ENCODE measurements at regions not wholly inside any gene's neighbourhood (a gene's known extent, or its start where the extent isn't known, plus 50 kb on each side); places are given as distances from the start of the nearest gene placed in this dataset.
"Not testable (repeated sequence)": the region's sequence is repeated elsewhere in the genome, so short reads cannot be mapped to it uniquely, and the experiment has no call there.

DNA sequence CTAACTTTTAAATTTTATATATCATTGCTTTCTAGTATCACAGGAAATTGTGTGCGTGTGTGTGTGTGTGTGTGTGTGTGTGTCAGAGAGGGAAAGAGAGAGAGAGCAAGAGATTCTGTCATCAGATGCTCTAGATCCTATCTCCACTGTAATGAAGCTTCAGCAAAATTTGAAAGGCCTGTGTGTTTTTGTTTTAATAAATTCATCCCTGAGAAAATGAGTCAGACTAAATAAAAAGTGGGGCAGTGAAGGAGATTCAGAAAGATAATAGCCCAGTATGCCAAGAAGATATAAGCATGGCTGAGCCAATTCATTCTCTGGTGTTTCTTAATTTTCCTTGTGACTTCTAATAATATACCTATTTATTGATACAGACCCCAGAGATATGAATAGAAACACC lies 184.2 kb upstream of the TMEM196 start:
- peak; percentile 67 for DNase-seq (ENCODE audit: low read depth)

DNA sequence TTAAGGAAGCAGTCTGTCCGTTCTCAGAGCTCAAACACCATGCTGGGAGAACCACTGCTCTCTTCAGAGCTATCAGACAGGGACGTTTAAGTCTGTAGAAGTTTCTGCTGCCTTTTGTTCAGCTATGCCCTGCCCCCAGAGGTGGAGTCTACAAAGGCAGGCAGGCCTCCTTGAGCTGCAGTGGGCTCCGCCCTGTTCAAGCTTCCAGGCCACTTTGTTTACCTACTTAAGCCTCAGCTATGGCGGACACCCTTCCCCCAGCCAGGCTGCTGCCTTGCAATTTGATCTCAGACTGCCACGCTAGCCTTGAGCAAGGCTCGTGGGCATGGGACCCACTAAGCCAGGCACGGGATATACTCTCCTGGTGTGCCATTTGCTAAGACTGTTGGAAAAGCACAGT lies 180.7 kb upstream of the TMEM196 start:
- DNase-seq (ENCODE audit: low read depth), result not testable (repeated sequence)

DNA sequence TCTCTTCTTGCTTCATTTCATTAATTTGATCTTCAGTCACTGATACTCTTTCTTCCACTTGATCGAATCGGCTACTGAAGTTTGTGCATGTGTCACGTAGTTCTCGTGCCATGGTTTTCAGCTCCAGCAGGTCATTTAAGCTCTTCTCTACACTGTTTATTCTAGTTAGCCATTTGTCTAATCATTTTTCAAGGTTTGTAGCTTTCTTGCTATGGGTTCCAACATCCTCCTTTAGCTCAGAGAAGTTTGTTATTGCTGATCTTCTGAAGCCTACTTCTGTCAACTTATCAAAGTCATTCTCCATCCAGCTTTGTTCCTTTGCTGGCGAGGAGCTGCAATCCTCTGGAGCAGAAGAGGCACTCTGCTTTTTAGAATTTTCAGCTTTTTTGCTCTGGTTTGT lies 180.0 kb upstream of the TMEM196 start:
- DNase-seq (ENCODE audit: low read depth), result not testable (repeated sequence)

DNA sequence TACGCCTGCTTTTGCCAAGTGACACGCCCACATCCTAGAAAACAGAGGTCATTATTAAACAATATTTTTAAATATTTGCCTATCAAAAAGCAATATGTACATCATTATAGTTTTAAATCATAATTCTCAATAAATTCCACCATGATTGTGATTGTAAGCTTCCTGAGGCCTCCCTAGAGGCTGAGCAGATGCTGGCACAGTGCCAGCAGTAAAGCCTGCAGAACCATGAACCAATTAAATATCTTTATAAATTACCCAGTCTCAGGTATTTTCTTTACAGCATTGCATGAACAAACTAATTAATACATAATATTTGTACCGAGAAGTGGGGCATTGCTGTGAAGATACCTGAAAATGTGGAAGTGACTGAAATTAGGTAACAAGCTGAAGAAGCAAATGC lies 174.7 kb upstream of the TMEM196 start:
- no peak for DNase-seq (ENCODE audit: low read depth)

DNA sequence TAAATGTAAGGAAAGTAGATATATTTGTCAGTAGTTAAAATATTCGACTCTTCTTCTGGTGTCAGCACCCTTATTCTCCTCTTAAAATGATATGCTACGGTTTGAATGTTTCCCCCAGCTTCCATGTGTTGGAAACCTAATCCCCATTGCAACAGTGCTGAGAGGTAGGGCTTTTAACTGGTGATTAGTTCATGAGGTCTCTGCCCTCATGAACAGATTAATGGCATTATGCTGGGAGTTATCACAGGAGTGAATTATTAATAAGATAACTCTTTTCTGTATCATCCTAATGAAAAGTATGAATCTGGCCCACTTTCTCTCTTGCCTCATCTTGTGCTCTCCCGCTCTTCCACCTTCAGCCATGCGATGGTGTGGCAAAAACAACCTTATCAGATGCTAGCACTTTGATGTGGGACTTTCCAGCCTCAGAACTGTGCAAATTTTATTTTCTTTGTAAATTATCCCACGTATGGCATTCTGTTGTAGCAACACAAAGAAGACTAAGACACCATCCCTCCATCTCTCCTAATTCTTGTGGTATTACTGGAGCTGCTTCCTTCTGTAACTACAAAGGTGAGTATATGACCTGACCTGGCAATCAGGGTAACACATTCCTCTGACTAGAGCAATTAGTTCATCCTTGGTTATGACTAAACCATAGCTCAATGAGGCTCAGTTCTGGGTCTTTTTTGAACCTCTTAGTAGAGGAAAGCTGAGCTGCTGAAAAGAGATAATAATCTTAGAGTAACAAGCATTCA lies 171.1 kb upstream of the TMEM196 start:
- no peak for DNase-seq (ENCODE audit: low read depth)

DNA sequence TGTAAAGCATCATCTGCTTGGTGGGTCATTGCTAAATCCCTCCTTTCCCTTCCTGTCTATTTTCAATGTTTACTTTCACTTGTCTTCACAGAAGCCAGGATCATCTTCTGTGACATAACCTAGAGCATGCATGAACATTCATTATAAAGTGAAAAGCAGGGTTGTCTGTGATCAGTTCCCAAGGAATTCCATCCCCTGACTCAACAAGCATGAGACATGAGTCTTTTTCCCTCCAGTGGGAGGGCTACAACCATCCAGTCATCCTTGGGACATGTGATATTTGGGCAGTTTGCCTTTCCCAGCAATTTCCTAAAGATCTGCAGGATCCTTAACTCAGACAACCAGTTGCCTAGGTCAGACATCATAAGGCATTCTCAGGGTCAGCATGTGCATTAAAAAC lies 166.3 kb upstream of the TMEM196 start:
- peak; percentile 74 for DNase-seq (ENCODE audit: low read depth)

DNA sequence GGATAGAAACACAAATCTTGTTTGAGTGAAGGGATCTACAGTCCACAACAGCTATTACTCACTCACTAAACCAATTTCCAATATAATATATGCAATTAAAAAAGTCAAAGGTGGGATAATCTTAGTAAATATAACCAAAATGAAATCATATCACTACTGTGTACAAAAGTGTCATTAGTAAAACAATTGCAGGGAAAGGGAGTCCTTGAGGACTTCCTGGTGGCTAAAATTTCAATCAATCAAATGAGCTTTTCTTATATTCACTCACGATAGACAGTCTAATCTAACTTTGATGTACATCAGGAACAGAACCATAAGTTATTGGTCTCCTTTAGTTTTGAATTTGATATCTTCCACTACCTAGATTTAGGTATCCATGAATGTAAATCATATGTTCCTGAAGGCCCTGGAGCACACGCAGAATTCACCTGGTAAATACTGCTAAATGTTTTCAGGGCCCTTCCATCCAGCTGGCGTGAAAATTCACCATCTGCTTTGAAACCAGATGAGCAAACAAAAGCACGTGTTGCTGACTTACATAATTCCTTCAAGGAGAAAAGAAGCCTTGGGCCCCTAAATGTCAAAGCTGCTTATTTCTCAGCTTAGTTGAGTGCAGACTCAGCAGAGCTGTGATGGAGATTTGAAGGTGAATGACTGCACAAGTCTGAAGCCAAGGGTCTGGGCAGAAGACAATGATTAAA lies 159.3 kb upstream of the TMEM196 start:
- no peak for DNase-seq (ENCODE audit: low read depth)

DNA sequence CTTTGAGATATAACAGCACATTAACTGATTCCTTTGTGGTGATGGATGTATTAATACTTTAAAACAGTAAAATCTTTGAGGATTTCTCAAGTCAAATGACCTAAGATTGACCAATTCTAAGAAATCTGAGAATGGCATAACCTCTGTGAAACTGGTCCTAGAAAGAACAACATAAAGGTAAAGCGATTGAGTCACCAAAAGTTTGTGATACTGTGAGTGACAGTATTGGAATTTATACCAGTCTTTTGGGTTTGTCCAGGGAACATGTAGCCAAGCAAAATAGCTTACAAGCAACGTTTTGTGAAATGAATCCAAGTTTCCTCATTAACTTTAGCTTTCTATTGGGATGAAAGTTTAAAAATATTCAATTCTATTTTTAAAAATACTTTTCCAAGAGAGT lies 157.4 kb upstream of the TMEM196 start:
- no peak for DNase-seq (ENCODE audit: low read depth)

DNA sequence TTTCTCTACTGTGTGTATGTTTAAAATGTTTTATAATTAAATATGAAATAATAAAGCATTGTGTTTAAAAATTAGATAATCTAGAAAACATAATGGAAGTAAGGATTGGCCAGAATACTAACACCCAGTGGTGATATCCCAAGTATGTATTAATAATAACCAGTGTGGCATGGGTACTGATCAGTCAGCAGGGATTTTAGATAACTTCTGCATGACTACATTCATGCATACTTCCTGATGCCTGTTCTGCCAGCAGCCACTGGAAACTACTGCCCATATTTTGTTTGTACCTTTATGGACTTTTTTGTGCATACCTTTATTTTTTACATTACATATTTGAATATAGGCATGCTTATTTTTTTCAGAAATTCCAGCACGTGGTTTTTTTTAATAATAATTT lies 156.6 kb upstream of the TMEM196 start:
- DNase-seq (ENCODE audit: low read depth), result no peak

DNA sequence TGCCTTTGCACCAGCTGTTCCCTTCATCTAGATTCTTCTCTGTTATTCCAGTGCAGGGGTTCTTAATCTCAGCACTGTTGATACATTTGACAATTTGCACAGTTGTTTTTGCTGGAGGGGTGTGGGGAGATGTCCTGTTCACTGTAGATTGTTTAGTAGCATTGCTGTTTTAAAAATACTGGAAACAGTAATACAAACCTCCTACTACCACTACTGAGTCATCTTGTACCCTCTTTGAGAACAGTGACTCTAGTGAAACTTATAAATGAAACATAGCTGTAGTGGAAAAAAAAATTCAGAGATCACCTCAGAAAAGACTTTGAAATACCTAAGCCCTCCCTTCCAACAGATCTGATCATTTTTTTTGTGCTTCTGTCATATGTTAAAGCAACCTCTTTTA lies 154.8 kb upstream of the TMEM196 start:
- peak; percentile 12 for DNase-seq (ENCODE audit: low read depth)

DNA sequence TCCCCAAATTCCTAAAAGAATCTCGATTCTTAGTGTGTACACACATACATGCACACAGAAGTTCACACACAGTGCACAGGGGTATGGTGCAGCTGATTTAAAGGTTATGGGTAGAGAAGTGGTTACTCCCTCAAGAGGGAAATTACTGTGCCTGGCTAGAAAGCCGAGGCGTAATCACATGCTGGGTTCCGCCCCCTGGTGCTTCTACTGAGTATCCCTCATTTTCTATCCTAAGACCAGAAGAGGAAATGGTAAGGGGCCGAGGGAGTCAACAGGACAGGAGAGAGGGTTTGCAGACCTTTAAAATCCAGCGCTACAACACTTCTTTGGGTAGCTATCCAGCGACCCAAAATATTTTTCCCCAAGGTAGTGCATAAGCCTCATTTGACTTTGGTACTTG lies 147.3 kb upstream of the TMEM196 start:
- no peak for DNase-seq (ENCODE audit: low read depth)

DNA sequence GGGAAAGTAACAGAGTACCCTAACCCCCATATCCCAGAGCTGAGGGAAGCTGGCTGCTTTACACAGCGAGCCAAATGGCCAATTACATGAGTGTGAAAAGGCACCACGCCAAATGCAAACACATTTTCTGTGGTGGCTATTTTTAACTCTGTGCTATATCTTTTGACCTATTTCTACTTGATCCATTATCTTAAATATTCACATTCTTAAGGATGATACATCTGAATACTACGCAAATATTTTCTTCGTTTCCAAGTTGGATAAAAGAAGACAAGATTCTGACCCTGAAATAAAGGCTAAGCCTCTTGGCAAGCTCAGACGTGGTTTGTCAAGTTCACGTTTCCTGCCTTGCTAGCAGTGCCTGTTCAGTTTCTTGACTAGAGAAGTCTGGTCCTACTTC lies 146.7 kb upstream of the TMEM196 start:
- peak; percentile 93 for DNase-seq (ENCODE audit: low read depth)

DNA sequence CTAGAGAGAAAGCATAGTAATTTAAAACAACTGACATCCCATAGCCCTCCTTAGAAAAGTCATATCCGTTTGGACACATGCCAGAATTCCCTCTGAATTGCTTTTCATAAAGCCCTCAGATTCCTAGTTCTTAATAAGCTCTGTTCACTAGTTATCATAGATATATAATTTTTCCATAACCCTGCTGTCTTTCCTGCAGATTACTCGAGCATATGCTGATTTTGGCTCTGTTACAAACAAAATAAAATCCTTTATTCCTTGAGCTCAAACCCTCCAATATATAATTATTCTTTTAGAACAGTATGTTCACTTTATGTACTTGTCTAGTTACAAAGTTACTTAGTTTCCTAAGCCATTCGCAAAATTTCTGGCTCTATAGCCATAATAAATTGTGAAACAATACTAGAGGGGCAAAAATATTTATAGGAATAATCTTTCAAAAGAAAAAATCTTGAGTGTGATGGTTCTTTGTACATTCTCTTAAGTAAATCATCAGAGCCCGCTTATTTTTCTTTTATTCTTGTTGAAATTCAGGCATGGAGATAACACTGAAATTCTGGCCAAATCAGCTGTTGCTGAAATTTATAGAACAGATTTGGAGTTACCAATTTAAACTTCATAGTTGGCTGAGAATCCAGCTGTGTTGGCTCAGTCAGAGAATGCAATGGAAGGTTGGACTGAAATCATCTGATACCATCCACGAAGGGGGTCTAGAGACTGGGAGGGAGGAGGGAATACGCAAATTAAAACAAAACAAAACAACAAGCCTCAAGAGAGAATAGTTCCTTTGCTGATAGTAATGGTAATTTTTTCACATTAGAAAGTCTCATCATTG lies 146.1 kb upstream of the TMEM196 start:
- DNase-seq (ENCODE audit: low read depth), result peak; percentile 36

DNA sequence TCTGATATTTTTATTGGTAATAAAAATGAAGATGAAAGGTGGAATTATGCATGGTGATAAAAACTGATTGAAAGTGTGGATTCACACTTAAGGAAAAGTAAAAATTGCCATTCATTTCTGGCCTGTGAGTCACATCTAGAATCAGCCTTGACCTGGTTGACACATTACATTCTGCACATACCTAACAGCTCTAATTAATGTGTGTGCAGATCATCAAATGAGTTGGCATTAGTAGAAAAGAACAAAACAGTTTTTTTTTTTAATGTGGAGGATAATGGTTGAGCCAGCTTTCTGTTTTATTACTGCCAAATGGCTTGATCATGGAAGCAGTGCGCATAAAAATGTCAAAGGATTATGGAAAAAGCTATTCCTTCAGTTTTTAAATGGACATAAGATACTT lies 142.6 kb upstream of the TMEM196 start:
- peak; percentile 29 for DNase-seq (ENCODE audit: low read depth)

DNA sequence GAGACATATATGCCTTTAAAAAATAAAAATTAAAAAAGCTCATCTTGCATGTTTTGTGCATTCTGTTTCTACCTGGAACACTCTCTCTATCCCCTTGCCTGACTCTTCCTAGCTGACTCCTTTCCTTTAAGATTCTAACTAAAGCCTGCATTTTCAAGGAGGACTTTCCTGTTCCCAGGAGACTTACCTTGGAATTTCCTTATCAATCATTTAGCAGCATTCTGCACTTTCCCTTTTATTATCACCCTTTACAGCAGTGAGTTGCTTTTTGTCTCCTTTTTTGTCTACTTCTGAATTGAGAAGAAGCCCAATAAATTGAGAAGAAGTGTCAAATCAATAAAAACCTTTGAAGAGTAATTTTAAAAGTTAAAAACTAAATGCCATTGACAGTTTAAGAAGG lies 142.2 kb upstream of the TMEM196 start:
- no peak for DNase-seq (ENCODE audit: low read depth)

DNA sequence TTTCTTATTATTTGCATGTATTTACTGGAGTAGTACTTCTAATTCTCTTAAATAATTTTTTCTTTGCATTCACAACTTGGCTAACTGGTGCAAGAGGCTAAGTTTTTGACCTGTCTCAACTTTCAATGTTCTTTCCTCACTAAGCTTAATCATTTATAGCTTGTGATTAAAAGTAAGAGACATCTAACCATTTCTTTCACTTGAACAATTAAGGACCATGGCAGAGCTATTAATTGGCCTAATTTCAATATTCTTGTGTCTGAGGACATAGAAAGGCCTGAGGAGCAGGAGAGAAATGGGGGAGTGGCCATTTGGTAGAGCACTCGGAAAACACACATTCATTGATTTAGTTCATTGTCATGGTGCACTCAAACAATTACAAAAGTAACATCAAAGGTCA lies 141.4 kb upstream of the TMEM196 start:
- no peak for DNase-seq (ENCODE audit: low read depth)

DNA sequence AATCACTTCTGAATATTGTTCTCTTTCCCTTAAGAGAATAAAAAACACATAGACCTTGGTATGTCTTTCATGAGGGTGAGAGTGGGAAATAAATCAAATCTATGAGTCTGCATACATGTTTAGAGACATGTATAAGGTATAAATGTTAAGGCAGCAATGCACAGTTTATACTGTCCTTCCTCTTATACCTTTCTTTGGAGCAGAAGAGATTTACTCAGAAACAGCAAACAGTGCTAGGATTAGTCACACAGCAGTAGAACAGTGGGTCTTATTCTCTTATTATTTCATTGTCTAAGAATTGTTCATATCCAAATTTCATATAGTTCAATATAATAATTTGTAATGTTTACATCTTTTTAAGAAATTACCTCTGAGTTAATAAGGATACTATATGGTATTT lies 126.7 kb upstream of the TMEM196 start:
- DNase-seq (ENCODE audit: low read depth), result no peak

DNA sequence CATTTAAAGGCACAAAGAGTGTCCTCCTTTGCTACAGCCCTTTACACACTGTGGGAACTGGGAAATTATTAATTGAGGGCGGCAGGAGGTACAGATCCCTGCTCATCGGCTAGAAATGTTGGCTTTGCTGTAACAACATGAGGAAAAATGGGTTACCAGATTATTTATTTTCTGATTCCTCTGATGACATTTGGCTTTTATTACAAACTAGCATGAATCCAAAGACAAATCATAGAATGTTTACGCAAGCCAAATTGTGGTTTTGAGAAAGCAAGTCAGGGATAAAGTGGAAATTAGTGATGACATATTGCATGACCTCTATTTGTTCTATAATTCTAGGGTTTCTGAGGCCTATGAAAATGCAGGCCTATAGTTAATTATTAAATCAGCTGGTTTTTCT lies 126.1 kb upstream of the TMEM196 start:
- DNase-seq (ENCODE audit: low read depth), result peak; percentile 53

DNA sequence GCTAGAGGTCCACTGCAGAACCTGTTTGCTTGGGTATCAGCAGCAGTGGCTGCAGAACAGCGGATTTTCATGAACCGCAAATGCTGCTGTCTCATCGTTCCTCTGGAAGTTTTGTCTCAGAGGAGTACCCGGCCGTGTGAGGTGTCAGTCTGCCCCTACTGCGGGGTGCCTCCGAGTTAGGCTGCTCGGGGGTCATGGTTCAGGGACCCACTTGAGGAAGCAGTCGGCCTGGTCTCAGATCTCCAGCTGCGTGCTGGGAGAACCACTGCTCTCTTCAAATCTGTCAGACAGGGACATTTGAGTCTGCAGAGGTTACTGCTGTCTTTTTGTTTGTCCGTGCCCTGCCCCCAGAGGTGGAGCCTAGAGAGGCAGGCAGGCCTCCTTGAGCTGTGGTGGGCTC lies 109.5 kb upstream of the TMEM196 start:
- not testable (repeated sequence) for DNase-seq (ENCODE audit: low read depth)

DNA sequence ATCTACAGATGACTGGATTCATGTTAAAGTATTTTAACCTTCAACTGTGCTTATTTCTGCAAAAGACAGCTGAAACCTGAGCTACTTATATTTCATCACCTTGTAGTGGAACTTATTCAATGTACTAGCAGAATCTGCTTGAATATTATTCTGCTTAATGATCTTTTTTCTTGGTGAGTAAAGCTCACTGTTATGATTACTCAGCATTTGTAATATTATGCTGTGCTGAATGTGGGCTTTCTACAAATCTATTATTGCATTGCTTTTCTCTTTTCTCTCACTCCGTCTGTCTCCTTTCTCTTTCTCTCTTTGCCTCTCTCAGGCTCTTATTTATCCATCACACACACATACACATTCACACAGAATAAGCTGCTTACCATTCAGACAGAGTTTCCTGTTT lies 98.7 kb upstream of the TMEM196 start:
- no peak for DNase-seq (ENCODE audit: low read depth)

DNA sequence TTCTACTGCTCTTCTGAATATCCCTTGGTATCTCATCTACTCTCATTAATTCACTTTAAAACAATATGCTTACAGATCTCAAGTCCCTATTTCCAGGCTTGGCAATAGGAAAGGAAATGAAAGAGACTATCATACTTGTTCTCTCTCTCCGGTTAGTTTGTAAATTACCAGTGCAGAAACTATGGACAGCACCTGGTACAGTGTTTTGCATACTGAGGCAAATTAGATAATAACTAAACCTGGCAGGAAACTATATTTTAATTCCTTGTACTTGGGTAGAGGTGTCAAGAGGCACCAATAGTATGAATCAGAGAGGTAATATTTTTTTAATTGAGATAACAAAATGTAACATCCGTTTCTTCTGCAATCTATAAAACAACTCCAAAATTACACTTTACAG lies 97.7 kb upstream of the TMEM196 start:
- DNase-seq (ENCODE audit: low read depth), result no peak

DNA sequence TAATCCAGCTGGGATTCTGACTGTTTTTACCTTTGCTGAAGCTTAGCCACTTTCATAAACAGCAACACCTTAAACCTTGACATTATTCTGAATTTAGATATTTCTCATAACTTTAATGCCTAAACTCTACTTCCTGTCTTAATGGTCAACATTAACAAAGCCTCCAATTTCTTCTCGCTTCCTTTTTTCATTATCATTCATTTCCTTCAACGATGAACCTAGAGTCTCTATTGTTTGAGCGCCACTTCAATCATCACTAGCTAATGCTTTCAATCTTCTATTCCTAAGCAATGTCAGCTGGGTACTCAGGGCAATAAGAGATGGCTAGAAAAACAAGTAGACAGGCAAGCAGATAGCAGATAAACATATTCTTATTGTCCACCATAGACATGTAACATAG lies 96.6 kb upstream of the TMEM196 start:
- DNase-seq (ENCODE audit: low read depth), result no peak

DNA sequence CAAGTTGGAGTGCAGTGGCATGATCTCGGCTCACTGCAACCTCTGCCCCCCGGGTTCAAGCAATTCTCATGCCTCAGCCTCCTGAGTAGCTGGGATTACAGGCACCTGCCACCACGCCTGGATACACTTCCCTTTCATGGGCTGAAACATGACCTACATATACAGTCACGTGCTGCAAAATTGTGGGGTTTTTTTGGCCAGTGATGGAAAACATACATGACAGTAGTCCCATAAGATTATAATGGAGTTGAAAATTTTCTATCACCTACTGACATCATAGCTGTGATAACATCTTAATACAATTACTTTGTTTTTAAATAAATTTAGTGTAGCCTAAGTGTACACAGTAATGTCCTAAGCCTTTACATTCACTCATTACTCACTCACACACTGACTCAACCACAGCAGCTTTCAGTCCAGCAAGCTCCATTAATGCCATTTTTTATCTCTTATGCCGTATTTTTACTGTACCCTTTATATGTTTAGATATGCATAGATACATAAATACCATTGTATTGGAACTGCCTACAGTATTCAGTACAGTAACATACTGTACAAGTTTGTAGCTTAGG lies 79.9 kb upstream of the TMEM196 start:
- no peak for DNase-seq (ENCODE audit: low read depth)

Measured in iris pigment epithelial cell (primary cell).